ENCODE measurements at regions not wholly inside any gene's neighbourhood (a gene's known extent, or its start where the extent isn't known, plus 50 kb on each side); places are given as distances from the start of the nearest gene placed in this dataset.
A peak's percentile ranks its signal among the peaks of the same experiment; 100 is the strongest.

- TF ChIP-seq Cebpa-rat (IDR thresholded peaks at IDR 0.05): no peak
- Histone ChIP-seq H3K4me3 (no peak overlapping the region), H3K4me1 (peaks cover 9 to 65% (median 54%) of the 10 kb centered on the region in 10 experiments), H3K36me3 (no peaks in the 10 kb centered on the region), H3K4me2 (no peak overlapping the region; a peak in 2 of 22 replicates), H3K27ac (peak overlapping the region in 1 of 11 experiments; percentile 87; a peak in 4 of 22 replicates), H3K27me3 (no peaks in the 10 kb centered on the region), H3K9ac (no peak overlapping the region), H3K9me3 (replicated peaks in 1 of 11) (peaks cover 9 to 41% (median 31%) of the 10 kb centered on the region in 11 experiments; a peak in 19 of 22 replicates), H4K20me1 (no peaks in the 10 kb centered on the region)
Measured at GRCh38 chr6:131378874-131379273, 194.2 kb upstream of the ARG1 start.

- Histone ChIP-seq H3K4me1 (peaks cover 9 to 70% (median 56%) of the 10 kb centered on the region in 10 experiments), H4K20me1 (no peaks in the 10 kb centered on the region), H3K4me3 (peak overlapping the region in 3 of 10 experiments; percentile 10 to 44 (median 42); a peak in 1 of 20 replicates), H3K9me3 (replicated peaks in 1 of 11) (peaks cover 14 to 49% (median 35%) of the 10 kb centered on the region in 11 experiments; a peak in 19 of 22 replicates), H3K27me3 (no peaks in the 10 kb centered on the region), H3K27ac (peak overlapping the region in 6 of 11 experiments; percentile 50 to 87 (median 76); a peak in 10 of 22 replicates), H3K36me3 (no peaks in the 10 kb centered on the region), H3K4me2 (peak overlapping the region in 9 of 11 experiments; percentile 3 to 74 (median 70); a peak in 14 of 22 replicates), H3K9ac (peak overlapping the region in 1 of 11 experiments; percentile 72; a peak in 2 of 22 replicates)
- TF ChIP-seq Cebpa-rat (IDR thresholded peaks at IDR 0.05): no peak
Measured at GRCh38 chr6:131379948-131380347, 193.1 kb upstream of the ARG1 start.

- Histone ChIP-seq H3K4me3 (peak overlapping the region in 5 of 10 experiments; percentile 1 to 44 (median 22); a peak in 6 of 20 replicates), H3K27ac (peak overlapping the region in 8 of 11 experiments; percentile 24 to 87 (median 68); a peak in 16 of 22 replicates), H3K36me3 (no peaks in the 10 kb centered on the region), H3K27me3 (no peaks in the 10 kb centered on the region), H3K9me3 (replicated peaks in 1 of 11) (peaks cover 23 to 61% (median 47%) of the 10 kb centered on the region in 11 experiments; a peak in 21 of 22 replicates), H3K4me2 (peak overlapping the region; percentile 7 to 76 (median 70)), H3K4me1 (peaks cover 9 to 70% (median 56%) of the 10 kb centered on the region in 10 experiments), H4K20me1 (no peaks in the 10 kb centered on the region), H3K9ac (peak overlapping the region in 4 of 11 experiments; percentile 39 to 72 (median 64); a peak in 8 of 22 replicates)
- no peak for TF ChIP-seq Cebpa-rat (IDR thresholded peaks at IDR 0.05)
Measured at GRCh38 chr6:131381052-131381708, 191.8 kb upstream of the ARG1 start.

GRCh38 chr6:131381709-131382093, 191.3 kb upstream of the ARG1 start:
- H3K27ac ChIP-seq: peak overlapping the region in 8 of 11 experiments; percentile 24 to 87 (median 68); a peak in 14 of 22 replicates
- H3K4me3 ChIP-seq: no peak overlapping the region
- TF ChIP-seq Cebpa-rat (IDR thresholded peaks at IDR 0.05): no peak
- H4K20me1 ChIP-seq: no peaks in the 10 kb centered on the region
- peaks cover 9 to 70% (median 56%) of the 10 kb centered on the region in 10 experiments for H3K4me1 ChIP-seq
- peak overlapping the region; percentile 7 to 76 (median 70); a peak in 18 of 22 replicates for H3K4me2 ChIP-seq
- H3K36me3 ChIP-seq: no peaks in the 10 kb centered on the region
- peak overlapping the region in 4 of 11 experiments; percentile 39 to 72 (median 64); a peak in 7 of 22 replicates for H3K9ac ChIP-seq
- H3K9me3 ChIP-seq (replicated peaks in 1 of 11): peaks cover 25 to 66% (median 52%) of the 10 kb centered on the region in 11 experiments; a peak in 21 of 22 replicates
- H3K27me3 ChIP-seq: no peaks in the 10 kb centered on the region

- H3K27ac ChIP-seq: peak overlapping the region in 4 of 11 experiments; percentile 75 to 87 (median 80); a peak in 8 of 22 replicates
- no peaks in the 10 kb centered on the region for H3K27me3 ChIP-seq
- TF ChIP-seq Cebpa-rat (IDR thresholded peaks at IDR 0.05): no peak
- H3K4me2 ChIP-seq: peak overlapping the region in 6 of 11 experiments; percentile 13 to 72 (median 45); a peak in 5 of 22 replicates
- 0 out of 20 replicates have a peak overlapping the region, but pooled peaks of 1 of the 10 experiments have one; percentile 15 for H3K4me3 ChIP-seq
- peaks cover 9 to 70% (median 57%) of the 10 kb centered on the region in 10 experiments for H3K4me1 ChIP-seq
- no peak overlapping the region for H3K9ac ChIP-seq
- H4K20me1 ChIP-seq: no peaks in the 10 kb centered on the region
- H3K9me3 ChIP-seq (replicated peaks in 1 of 11): peaks cover 25 to 69% (median 52%) of the 10 kb centered on the region in 11 experiments; a peak in 21 of 22 replicates
- H3K36me3 ChIP-seq: no peaks in the 10 kb centered on the region
Measured at GRCh38 chr6:131382631-131383030, 190.4 kb upstream of the ARG1 start.

GRCh38 chr6:131383421-131384411, 189.3 kb upstream of the ARG1 start:
- Histone ChIP-seq H3K27ac (peak overlapping the region in 4 of 11 experiments; percentile 34 to 87 (median 80); a peak in 8 of 22 replicates), H3K4me3 (no peak overlapping the region), H3K4me2 (peak overlapping the region in 8 of 11 experiments; percentile 1 to 43 (median 34); a peak in 11 of 22 replicates), H3K36me3 (no peaks in the 10 kb centered on the region), H3K9ac (no peak overlapping the region), H4K20me1 (no peaks in the 10 kb centered on the region), H3K27me3 (no peaks in the 10 kb centered on the region), H3K9me3 (replicated peaks in 1 of 11) (peaks cover 25 to 63% (median 48%) of the 10 kb centered on the region in 11 experiments; a peak in 21 of 22 replicates), H3K4me1 (peaks cover 16 to 70% (median 60%) of the 10 kb centered on the region in 10 experiments)
- TF ChIP-seq Cebpa-rat (IDR thresholded peaks at IDR 0.05): no peak

GRCh38 chr6:131387562-131388447, 185.2 kb upstream of the ARG1 start:
- Histone ChIP-seq H3K4me3 (no peak overlapping the region), H3K9me3 (replicated peaks in 1 of 11) (peaks cover 13 to 40% (median 34%) of the 10 kb centered on the region in 11 experiments; a peak in 21 of 22 replicates), H4K20me1 (no peaks in the 10 kb centered on the region), H3K9ac (peak overlapping the region in 2 of 11 experiments; percentile 16 to 43; a peak in 2 of 22 replicates), H3K27ac (peak overlapping the region in 4 of 11 experiments; percentile 2 to 36 (median 22); a peak in 4 of 22 replicates), H3K4me2 (peak overlapping the region; percentile 22 to 79 (median 57)), H3K4me1 (peaks cover 11 to 43% (median 33%) of the 10 kb centered on the region in 10 experiments), H3K27me3 (no peaks in the 10 kb centered on the region), H3K36me3 (no peaks in the 10 kb centered on the region)
- no peak for TF ChIP-seq Cebpa-rat (IDR thresholded peaks at IDR 0.05)
